A673 (cell line): ENCODE measurements at regions not wholly inside any gene's neighbourhood (a gene's known extent, or its start where the extent isn't known, plus 50 kb on each side); places are given as distances from the start of the nearest gene placed in this dataset.

Experiments
- CTCF ChIP-seq: fragments of 300-800, 200-600 bp; sonication (generic); conservative IDR thresholded peaks from 2 replicates; pipeline ENCODE4 v1.5.1; 2017; ENCODE audit warnings: low read depth, mild to moderate bottlenecking, antibody characterized with exemption, low read length, moderate library complexity, mixed read lengths
- EZH2 ChIP-seq: fragments of 200-600 bp; sonication (generic); IDR thresholded peaks from 2 replicates; pipeline ENCODE4 v1.6.1; 2017; ENCODE audit warnings: borderline replicate concordance, low read depth, mild to moderate bottlenecking, mixed read lengths, antibody characterized with exemption, low read length; ENCODE audit not compliant: poor library complexity, severe bottlenecking

- TF ChIP-seq CTCF, result no peak
- TF ChIP-seq EZH2, result no peak
Measured at GRCh38 chr3:103918336-103918735, 1448.4 kb upstream of the ALCAM start.
